ENCODE measurements at regions not wholly inside any gene's neighbourhood (a gene's known extent, or its start where the extent isn't known, plus 50 kb on each side); places are given as distances from the start of the nearest gene placed in this dataset.
"Not testable (repeated sequence)": the region's sequence is repeated elsewhere in the genome, so short reads cannot be mapped to it uniquely, and the experiment has no call there.

GRCh38 chr2:101645886-101646285 is 51.6 kb upstream of the MAP4K4 start:
- intact Hi-C loops (cut with DNase I) = not testable (repeated sequence)

GRCh38 chr2:101644842-101645383 is 52.6 kb upstream of the MAP4K4 start:
- H3K27me3 ChIP-seq = no peaks in the 10 kb centered on the region
- 79 to 86% (median 79%) methylated on average over 1 of the region's 1 CpG for WGBS, 3 donors
- H3K4me1 ChIP-seq (ENCODE audit: insufficient read depth) = no peaks in the 10 kb centered on the region
- no peak overlapping the region for H3K4me3 ChIP-seq
- no peaks in the 10 kb centered on the region for H3K36me3 ChIP-seq
- intact Hi-C loops (cut with DNase I) = no loop called here
- H3K27ac ChIP-seq = no peak overlapping the region
- no peaks in the 10 kb centered on the region for H3K9me3 ChIP-seq
- TF ChIP-seq CTCF (IDR thresholded peaks at IDR 0.05) = no peak
- no peak for TF ChIP-seq EP300 (IDR thresholded peaks at IDR 0.05)
- TF ChIP-seq POLR2A (IDR thresholded peaks at IDR 0.05) = no peak
- no peak for DNase-seq

More at GRCh38 chr2:101645886-101646285, 51.6 kb upstream of the MAP4K4 start:
- H3K27me3 ChIP-seq; H3K9me3 ChIP-seq; H3K4me1 ChIP-seq (ENCODE audit: insufficient read depth); H3K27ac ChIP-seq; H3K4me3 ChIP-seq; H3K36me3 ChIP-seq; DNase-seq: not testable (repeated sequence)
- 92 to 99% (median 97%) methylated on average over 7 of the region's 7 CpGs for WGBS, 3 donors

- 84 to 91% (median 85%) methylated on average over 1 of the region's 1 CpG for WGBS, 3 donors
- no peak for DNase-seq
- no peaks in the 10 kb centered on the region for H3K27me3 ChIP-seq
- no peaks in the 10 kb centered on the region for H3K4me1 ChIP-seq (ENCODE audit: insufficient read depth)
- no peaks in the 10 kb centered on the region for H3K36me3 ChIP-seq
- no peaks in the 10 kb centered on the region for H3K9me3 ChIP-seq
- TF ChIP-seq POLR2A (IDR thresholded peaks at IDR 0.05) (no peak), EP300 (IDR thresholded peaks at IDR 0.05) (no peak), CTCF (IDR thresholded peaks at IDR 0.05) (no peak)
- no peak overlapping the region for H3K27ac ChIP-seq
- intact Hi-C loops (cut with DNase I) = no loop called here
- H3K4me3 ChIP-seq = no peak overlapping the region
Measured at GRCh38 chr2:101643004-101643524, 54.4 kb upstream of the MAP4K4 start.

GRCh38 chr2:101638817-101639605 is 58.5 kb upstream of the MAP4K4 start:
- TF ChIP-seq POLR2A (IDR thresholded peaks at IDR 0.05) (no peak), CTCF (IDR thresholded peaks at IDR 0.05) (no peak), EP300 (IDR thresholded peaks at IDR 0.05) (no peak)
- no peak for DNase-seq
- intact Hi-C loops (cut with DNase I) = no loop called here
- Histone ChIP-seq H3K36me3 (no peaks in the 10 kb centered on the region), H3K27ac (no peak overlapping the region), H3K27me3 (no peaks in the 10 kb centered on the region), H3K4me3 (no peak overlapping the region), H3K9me3 (no peaks in the 10 kb centered on the region), H3K4me1 (ENCODE audit: insufficient read depth) (no peaks in the 10 kb centered on the region)
- WGBS, 3 donors = 92 to 95% (median 94%) methylated on average over 17 of the region's 17 CpGs

GRCh38 chr2:101638181-101638711 is 59.3 kb upstream of the MAP4K4 start:
- Histone ChIP-seq H3K4me1 (ENCODE audit: insufficient read depth) (no peaks in the 10 kb centered on the region), H3K27me3 (no peaks in the 10 kb centered on the region), H3K27ac (no peak overlapping the region), H3K4me3 (no peak overlapping the region), H3K9me3 (no peaks in the 10 kb centered on the region), H3K36me3 (no peaks in the 10 kb centered on the region)
- no peak for TF ChIP-seq POLR2A (IDR thresholded peaks at IDR 0.05)
- TF ChIP-seq CTCF (IDR thresholded peaks at IDR 0.05) = no peak
- no peak for DNase-seq
- WGBS, 3 donors = 61 to 63% (median 61%) methylated on average over 12 of the region's 12 CpGs
- intact Hi-C loops (cut with DNase I) = no loop called here

All from ovary (tissue), 7 donors.